Vagina (tissue), 2 donors: ENCODE measurements at regions not wholly inside any gene's neighbourhood (a gene's known extent, or its start where the extent isn't known, plus 50 kb on each side); places are given as distances from the start of the nearest gene placed in this dataset.

Experiments
- DNase-seq, 2 donors: peaks; one replicate each; pipeline ENCODE4 v3.0.0-alpha.2; 2017; ENCODE audit errors: extremely low spot score in 2 of 2
- H3K27ac ChIP-seq: fragments of 200-600 bp; sonication (generic); one replicate; pipeline ENCODE4 v1.5.1; 2019
- H3K27me3 ChIP-seq: fragments of 200-600 bp; sonication (generic); one replicate; pipeline ENCODE4 v1.5.1; 2019
- H3K36me3 ChIP-seq, 2 donors: fragments of 200-600 bp; sonication (generic); one replicate each; pipeline ENCODE4 v1.5.1; 2017 to 2019
- H3K4me1 ChIP-seq: fragments of 200-600 bp; sonication (generic); one replicate; pipeline ENCODE4 v1.5.1; 2019
- H3K4me3 ChIP-seq, 2 donors: fragments of 200-600 bp; sonication (generic); 1 replicate in 1 of 2; 2 replicates in 1 of 2; pipeline ENCODE4 v1.5.1; 2016 to 2019
- H3K9me3 ChIP-seq: fragments of 200-600 bp; sonication (generic); one replicate; pipeline ENCODE4 v1.5.1; 2019
- CTCF ChIP-seq, 3 experiments: fragments of 450-650 bp in 2 of 3; fragments of 200-600 bp in 1 of 3; sonication (generic) in 1 of 3; IDR thresholded peaks; one replicate each; pipeline ENCODE4 v1.5.1; 2017 to 2019; ENCODE audit warnings: antibody characterized with exemption in 3 of 3, mild to moderate bottlenecking in 2 of 3, moderate library complexity in 2 of 3
- POLR2A ChIP-seq, 2 donors: fragments of 450-650 bp; IDR thresholded peaks; one replicate each; pipeline ENCODE4 v1.6.1; 2017; ENCODE audit warnings: antibody characterized with exemption in 2 of 2, mild to moderate bottlenecking in 2 of 2, moderate library complexity in 2 of 2
- POLR2AphosphoS5 ChIP-seq, 2 donors: sonication (generic); formaldehyde crosslinking; IDR thresholded peaks; one replicate each; pipeline ENCODE4 v1.9.0; 2017; ENCODE audit warnings: antibody characterized with exemption in 2 of 2, mild to moderate bottlenecking in 2 of 2, low read depth in 1 of 2; ENCODE audit not compliant: insufficient read depth in 1 of 2
- intact Hi-C: fragments of 100-400 bp; cut with DNase I; formaldehyde crosslinking; loops from one replicate; pipeline ENCODE4 v1.15.1; 2023

- intact Hi-C loops, result no loop called here
- H3K27ac ChIP-seq, result no peak overlapping the region
- DNase-seq, result no peak
- H3K4me3 ChIP-seq, result no peak overlapping the region
- TF ChIP-seq CTCF (IDR thresholded peaks at IDR 0.05) (no peak), POLR2AphosphoS5 (IDR thresholded peaks at IDR 0.05; ENCODE audit: insufficient read depth in 1 of 2, low read depth in 1 of 2) (no peak), POLR2A (IDR thresholded peaks at IDR 0.05) (no peak)
- H3K27me3 ChIP-seq, result no peaks in the 10 kb centered on the region
- no peaks in the 10 kb centered on the region for H3K4me1 ChIP-seq
- no peaks in the 10 kb centered on the region for H3K36me3 ChIP-seq
- H3K9me3 ChIP-seq, result no peaks in the 10 kb centered on the region
Measured at GRCh38 chr14:85991156-85991555, 461.2 kb downstream of the FLRT2 start.

- Histone ChIP-seq H3K9me3 (no peaks in the 10 kb centered on the region), H3K27ac (no peak overlapping the region), H3K27me3 (no peaks in the 10 kb centered on the region), H3K4me3 (no peak overlapping the region), H3K36me3 (no peaks in the 10 kb centered on the region), H3K4me1 (no peaks in the 10 kb centered on the region)
- no peak for DNase-seq
- TF ChIP-seq CTCF (IDR thresholded peaks at IDR 0.05), result no peak
- no peak for TF ChIP-seq POLR2A (IDR thresholded peaks at IDR 0.05)
- TF ChIP-seq POLR2AphosphoS5 (IDR thresholded peaks at IDR 0.05; ENCODE audit: insufficient read depth in 1 of 2, low read depth in 1 of 2), result no peak
- intact Hi-C loops, result no loop called here
Measured at GRCh38 chr14:85987907-85988306, 458.0 kb downstream of the FLRT2 start.

GRCh38 chr14:85987292-85987691 lies 457.3 kb downstream of the FLRT2 start:
- intact Hi-C loops, result no loop called here
- no peak for DNase-seq
- no peaks in the 10 kb centered on the region for H3K9me3 ChIP-seq
- no peaks in the 10 kb centered on the region for H3K27me3 ChIP-seq
- no peaks in the 10 kb centered on the region for H3K4me1 ChIP-seq
- TF ChIP-seq POLR2A (IDR thresholded peaks at IDR 0.05) (no peak), POLR2AphosphoS5 (IDR thresholded peaks at IDR 0.05; ENCODE audit: insufficient read depth in 1 of 2, low read depth in 1 of 2) (no peak), CTCF (IDR thresholded peaks at IDR 0.05) (no peak)
- H3K4me3 ChIP-seq, result no peak overlapping the region
- H3K36me3 ChIP-seq, result no peaks in the 10 kb centered on the region
- H3K27ac ChIP-seq, result no peak overlapping the region

GRCh38 chr14:85978582-85979250 lies 448.8 kb downstream of the FLRT2 start:
- intact Hi-C loops, result no loop called here
- no peaks in the 10 kb centered on the region for H3K36me3 ChIP-seq
- no peaks in the 10 kb centered on the region for H3K9me3 ChIP-seq
- no peak for DNase-seq
- H3K27me3 ChIP-seq, result no peaks in the 10 kb centered on the region
- H3K4me1 ChIP-seq, result no peaks in the 10 kb centered on the region
- TF ChIP-seq POLR2AphosphoS5 (IDR thresholded peaks at IDR 0.05; ENCODE audit: insufficient read depth in 1 of 2, low read depth in 1 of 2), result no peak
- no peak for TF ChIP-seq CTCF (IDR thresholded peaks at IDR 0.05)
- TF ChIP-seq POLR2A (IDR thresholded peaks at IDR 0.05), result no peak
- H3K4me3 ChIP-seq, result no peak overlapping the region
- no peak overlapping the region for H3K27ac ChIP-seq

- Histone ChIP-seq H3K36me3 (no peaks in the 10 kb centered on the region), H3K9me3 (no peaks in the 10 kb centered on the region), H3K4me3 (no peak overlapping the region), H3K4me1 (no peaks in the 10 kb centered on the region), H3K27ac (no peak overlapping the region), H3K27me3 (no peaks in the 10 kb centered on the region)
- TF ChIP-seq POLR2A (IDR thresholded peaks at IDR 0.05) (no peak), CTCF (IDR thresholded peaks at IDR 0.05) (no peak), POLR2AphosphoS5 (IDR thresholded peaks at IDR 0.05; ENCODE audit: insufficient read depth in 1 of 2, low read depth in 1 of 2) (no peak)
- intact Hi-C loops, result no loop called here
- no peak for DNase-seq
Measured at GRCh38 chr14:85974602-85975001, 444.7 kb downstream of the FLRT2 start.
